OCI-LY7 (cell line): ENCODE measurements at regions not wholly inside any gene's neighbourhood (a gene's known extent, or its start where the extent isn't known, plus 50 kb on each side); places are given as distances from the start of the nearest gene placed in this dataset.
A peak's percentile ranks its signal among the peaks of the same experiment; 100 is the strongest.

ENCODE experiments used
- BruUV-seq: library from RNA; stranded (reverse); fragments of 400-500 nt; replicated peaks from 2 replicates; lab custom pipeline; 2021; lab: Mats Ljungman, UMichigan
- CTCF ChIA-PET: fragments of 300-600 bp; sonication (Branson Sonifier 250); formaldehyde crosslinking; loops from one replicate; lab custom pipeline; 2022; ENCODE audit warnings: antibody characterized with exemption; ENCODE audit not compliant: unreplicated experiment; lab: Charles Lee
- POLR2A ChIA-PET: fragments of 300-600 bp; sonication (Branson Sonifier 250); formaldehyde crosslinking; loops from one replicate; lab custom pipeline; 2022; ENCODE audit warnings: antibody characterized with exemption; lab: Charles Lee
- DNase-seq: peaks from one replicate; pipeline ENCODE4 v3.0.0-alpha.2; 2015; ENCODE audit warnings: low spot score
- H2AFZ ChIP-seq: fragments of 200-600 bp; sonication (generic), shearing (Covaris generic); 2 replicates; pipeline ENCODE4 v1.6.1; 2014; ENCODE audit warnings: mild to moderate bottlenecking, antibody characterized with exemption, low read length, moderate library complexity
- H3K27ac ChIP-seq: fragments of 200-600 bp; sonication (generic); 2 replicates; pipeline ENCODE4 v1.5.1; 2014; ENCODE audit warnings: mixed run types, low read depth, mild to moderate bottlenecking, moderate library complexity, low read length, inconsistent platforms; ENCODE audit not compliant: poor library complexity, severe bottlenecking
- H3K36me3 ChIP-seq: fragments of 200-600 bp; sonication (generic); 2 replicates; pipeline ENCODE4 v1.6.1; 2014; ENCODE audit warnings: mild to moderate bottlenecking, antibody characterized with exemption, low read length, moderate library complexity, mixed read lengths; ENCODE audit not compliant: insufficient read depth
- H3K4me1 ChIP-seq: fragments of 200-600 bp; sonication (generic); 2 replicates; pipeline ENCODE4 v1.5.1; 2014; ENCODE audit warnings: mild to moderate bottlenecking, low read length; ENCODE audit not compliant: insufficient read depth, poor library complexity, severe bottlenecking
- H3K4me2 ChIP-seq: fragments of 200-600 bp; sonication (generic); 2 replicates; pipeline ENCODE4 v1.6.1; 2014; ENCODE audit warnings: mild to moderate bottlenecking, low read length
- H3K4me3 ChIP-seq: fragments of 200-600 bp; sonication (generic); 2 replicates; pipeline ENCODE4 v1.5.1; 2014; ENCODE audit warnings: mild to moderate bottlenecking, low read depth, low read length; ENCODE audit not compliant: poor library complexity, severe bottlenecking
- H3K79me2 ChIP-seq: fragments of 200-600 bp; sonication (generic); 2 replicates; pipeline ENCODE4 v1.6.1; 2016; ENCODE audit warnings: low read depth, mild to moderate bottlenecking, low read length, moderate library complexity, mixed read lengths; ENCODE audit not compliant: insufficient read depth
- H3K9me2 ChIP-seq: fragments of 200-600 bp; sonication (generic); 2 replicates; pipeline ENCODE4 v1.6.1; 2016; ENCODE audit warnings: mild to moderate bottlenecking, low read length, mixed read lengths; ENCODE audit not compliant: insufficient read depth
- H3K9me3 ChIP-seq: fragments of 200-600 bp; sonication (generic); 2 replicates; pipeline ENCODE4 v1.6.1; 2014; ENCODE audit warnings: mild to moderate bottlenecking, mixed run types, low read length, mixed read lengths
- H4K20me1 ChIP-seq: fragments of 200-600 bp; sonication (generic); 2 replicates; pipeline ENCODE4 v1.6.1; 2014; ENCODE audit warnings: mild to moderate bottlenecking, antibody characterized with exemption, low read length, moderate library complexity, mixed read lengths; ENCODE audit not compliant: insufficient read depth
- CTCF ChIP-seq: fragments of 200-600 bp; sonication (generic); conservative IDR thresholded peaks from 2 replicates; pipeline ENCODE4 v1.5.1; 2014; ENCODE audit warnings: mild to moderate bottlenecking, antibody characterized with exemption, low read length, moderate library complexity, mixed read lengths
- EZH2phosphoT487 ChIP-seq: fragments of 200-600 bp; sonication (generic); IDR thresholded peaks from 2 replicates; pipeline ENCODE4 v1.6.1; 2018; ENCODE audit warnings: low read depth, borderline replicate concordance, mild to moderate bottlenecking, mixed run types, antibody characterized with exemption, low read length, moderate library complexity, mixed read lengths
- intact Hi-C: fragments of 100-400 bp; cut with micrococcal nuclease; formaldehyde crosslinking; loops from one replicate; pipeline ENCODE4 v1.10.0; 2022; ENCODE audit not compliant: unreplicated experiment

GRCh38 chr3:154791611-154792010 lies 288.5 kb upstream of the MME start:
- no peaks in the 10 kb centered on the region for H3K9me3 ChIP-seq
- no peak overlapping the region for H3K4me2 ChIP-seq
- H4K20me1 ChIP-seq: no peaks in the 10 kb centered on the region
- TF ChIP-seq CTCF (no peak), EZH2phosphoT487 (no peak)
- H2AFZ ChIP-seq: peak overlapping the region; percentile 30; the same call in 1 of the 2 replicates
- no peaks in the 10 kb centered on the region for H3K36me3 ChIP-seq
- BruUV-seq: no TSS peak
- no peak overlapping the region for H3K27ac ChIP-seq
- intact Hi-C loops: no loop called here
- no peak overlapping the region for H3K4me3 ChIP-seq
- no peaks in the 10 kb centered on the region for H3K4me1 ChIP-seq
- no peaks in the 10 kb centered on the region for H3K79me2 ChIP-seq
- ChIA-PET POLR2A (no interaction called here), CTCF (no interaction called here)
- DNase-seq: no peak
- H3K9me2 ChIP-seq: no peaks in the 10 kb centered on the region

- no peak for DNase-seq
- CTCF ChIA-PET: no interaction called here
- Histone ChIP-seq H3K4me3 (no peak overlapping the region), H3K79me2 (no peaks in the 10 kb centered on the region), H3K4me1 (no peaks in the 10 kb centered on the region), H3K4me2 (no peak overlapping the region), H3K9me3 (no peaks in the 10 kb centered on the region), H3K36me3 (no peaks in the 10 kb centered on the region; the same call in 1 of the 2 replicates), H4K20me1 (no peaks in the 10 kb centered on the region), H2AFZ (no peak overlapping the region), H3K9me2 (no peaks in the 10 kb centered on the region), H3K27ac (no peak overlapping the region)
- BruUV-seq: no TSS peak
- POLR2A ChIA-PET: interaction anchor here (0.6 to 1.2 kb wide), 2 partner anchors 11 to 351 kb away, joined by 3 to 4 read pairs; no protein-coding TSS in a partner anchor
- no peak for TF ChIP-seq EZH2phosphoT487
- no peak for TF ChIP-seq CTCF
- intact Hi-C loops: no loop called here
Observed at GRCh38 chr3:154786724-154787123, 293.4 kb upstream of the MME start.

- ChIA-PET CTCF (no interaction called here), POLR2A (interaction anchor here (1.0 kb wide), 2 partner anchors 10 to 463 kb away, joined by 3 to 5 read pairs; no protein-coding TSS in a partner anchor)
- H4K20me1 ChIP-seq: no peaks in the 10 kb centered on the region
- H3K79me2 ChIP-seq: no peaks in the 10 kb centered on the region
- BruUV-seq: no TSS peak
- TF ChIP-seq EZH2phosphoT487: no peak
- no peak for TF ChIP-seq CTCF
- H3K9me3 ChIP-seq: no peaks in the 10 kb centered on the region
- H3K27ac ChIP-seq: no peak overlapping the region
- H2AFZ ChIP-seq: no peak overlapping the region
- DNase-seq: no peak
- H3K4me2 ChIP-seq: no peak overlapping the region
- H3K4me3 ChIP-seq: no peak overlapping the region
- H3K36me3 ChIP-seq: no peaks in the 10 kb centered on the region; the same call in 1 of the 2 replicates
- no peaks in the 10 kb centered on the region for H3K9me2 ChIP-seq
- intact Hi-C loops: no loop called here
- H3K4me1 ChIP-seq: no peaks in the 10 kb centered on the region
Observed at GRCh38 chr3:154783521-154783931, 296.6 kb upstream of the MME start.
